Nephron (organoid): ENCODE measurements at regions not wholly inside any gene's neighbourhood (a gene's known extent, or its start where the extent isn't known, plus 50 kb on each side); places are given as distances from the start of the nearest gene placed in this dataset.

Source experiments
- H3K27ac Mint-ChIP-seq, 3 experiments: 2 replicates each; pipeline ENCODE4 v1.8.0; 2020; ENCODE audit warnings: mixed read lengths in 3 of 3, mild to moderate bottlenecking in 2 of 3, moderate library complexity in 1 of 3
- H3K27me3 Mint-ChIP-seq: 2 replicates; pipeline ENCODE4 v1.8.0; 2021; ENCODE audit warnings: low read depth, mild to moderate bottlenecking, moderate library complexity, mixed read lengths
- H3K36me3 Mint-ChIP-seq: 2 replicates; pipeline ENCODE4 v1.8.0; 2020; ENCODE audit warnings: low read depth, mixed read lengths
- H3K4me1 Mint-ChIP-seq: 2 replicates; pipeline ENCODE4 v1.8.0; 2020; ENCODE audit warnings: mixed read lengths
- H3K4me3 Mint-ChIP-seq, 3 experiments: 2 replicates each; pipeline ENCODE4 v1.8.0; 2020; ENCODE audit warnings: mild to moderate bottlenecking in 3 of 3, mixed read lengths in 3 of 3, moderate library complexity in 2 of 3
- H3K9me3 Mint-ChIP-seq: 2 replicates; pipeline ENCODE4 v1.8.0; 2020; ENCODE audit warnings: mixed read lengths
- TF ChIP-seq, protein P1 (sequence below), 3 experiments: fragments of 200-600 bp; sonication (generic); IDR thresholded peaks; one replicate each; pipeline ENCODE4 v1.5.0; 2021; ENCODE audit warnings: antibody characterized with exemption in 3 of 3; ENCODE audit not compliant: unreplicated experiment in 3 of 3

DNA sequence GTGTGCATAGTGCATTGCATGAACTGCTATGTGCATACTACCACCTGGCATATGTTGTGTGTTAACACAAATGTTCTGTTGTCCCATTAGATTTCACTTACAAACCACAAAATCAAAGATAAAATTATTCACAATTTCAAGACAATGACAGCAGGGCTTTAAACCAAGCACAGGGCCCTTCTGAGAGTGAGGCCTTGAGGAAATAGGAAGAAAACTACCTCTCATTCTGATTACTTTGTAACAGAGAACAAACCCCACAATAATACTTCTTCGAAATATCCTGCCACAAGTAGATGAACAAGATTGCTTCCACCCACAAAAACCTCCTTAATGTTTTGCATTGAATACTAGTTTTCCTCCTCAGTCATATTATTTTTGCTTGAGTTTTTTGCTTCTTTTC, 85.5 kb upstream of the SPANXB1 start:
- Mint-ChIP-seq H3K27me3 (no peaks in the 10 kb centered on the region), H3K4me3 (no peak overlapping the region), H3K36me3 (no peaks in the 10 kb centered on the region), H3K4me1 (no peaks in the 10 kb centered on the region), H3K27ac (no peak overlapping the region), H3K9me3 (peaks cover 3% of the 10 kb centered on the region)
- TF ChIP-seq, protein P1, sequence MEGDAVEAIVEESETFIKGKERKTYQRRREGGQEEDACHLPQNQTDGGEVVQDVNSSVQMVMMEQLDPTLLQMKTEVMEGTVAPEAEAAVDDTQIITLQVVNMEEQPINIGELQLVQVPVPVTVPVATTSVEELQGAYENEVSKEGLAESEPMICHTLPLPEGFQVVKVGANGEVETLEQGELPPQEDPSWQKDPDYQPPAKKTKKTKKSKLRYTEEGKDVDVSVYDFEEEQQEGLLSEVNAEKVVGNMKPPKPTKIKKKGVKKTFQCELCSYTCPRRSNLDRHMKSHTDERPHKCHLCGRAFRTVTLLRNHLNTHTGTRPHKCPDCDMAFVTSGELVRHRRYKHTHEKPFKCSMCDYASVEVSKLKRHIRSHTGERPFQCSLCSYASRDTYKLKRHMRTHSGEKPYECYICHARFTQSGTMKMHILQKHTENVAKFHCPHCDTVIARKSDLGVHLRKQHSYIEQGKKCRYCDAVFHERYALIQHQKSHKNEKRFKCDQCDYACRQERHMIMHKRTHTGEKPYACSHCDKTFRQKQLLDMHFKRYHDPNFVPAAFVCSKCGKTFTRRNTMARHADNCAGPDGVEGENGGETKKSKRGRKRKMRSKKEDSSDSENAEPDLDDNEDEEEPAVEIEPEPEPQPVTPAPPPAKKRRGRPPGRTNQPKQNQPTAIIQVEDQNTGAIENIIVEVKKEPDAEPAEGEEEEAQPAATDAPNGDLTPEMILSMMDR (IDR thresholded peaks at IDR 0.05; ENCODE audit: unreplicated experiment in 3 of 3): no peak

DNA sequence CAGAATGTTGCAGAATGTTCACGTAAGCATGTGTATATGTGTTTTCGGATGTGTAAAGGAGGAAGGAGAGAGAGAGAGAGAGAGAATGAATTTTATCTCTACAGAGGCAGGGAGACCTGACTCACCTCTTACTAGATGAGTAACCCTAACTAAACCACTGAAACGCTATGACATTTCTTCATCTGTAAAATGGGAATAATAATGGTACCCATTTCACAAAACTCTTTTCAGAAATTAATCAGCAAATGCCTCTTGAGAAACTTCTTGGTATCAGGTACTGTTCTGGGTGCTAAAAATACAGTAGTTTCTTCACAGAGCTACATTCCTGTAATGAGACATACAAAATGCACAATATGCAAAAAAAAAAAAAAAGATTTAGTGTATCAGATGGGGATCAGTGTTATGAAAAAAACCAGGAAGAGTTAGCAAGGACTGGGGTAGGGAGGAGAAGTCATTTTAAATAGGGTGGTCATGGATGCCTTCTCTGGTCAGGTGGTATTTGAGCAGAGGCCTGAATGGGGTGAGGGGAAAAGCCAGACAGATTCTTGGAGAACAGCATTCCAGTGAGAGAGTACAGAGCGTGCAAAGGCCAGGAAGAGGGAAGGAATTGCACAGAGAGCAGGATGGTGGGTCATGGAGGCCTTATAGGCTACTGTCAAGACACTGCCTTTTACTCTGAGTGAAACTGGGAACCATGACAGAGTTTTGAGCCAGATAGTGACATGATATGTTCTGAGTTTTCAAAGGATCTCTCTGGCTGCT, 84.9 kb upstream of the SPANXB1 start:
- Mint-ChIP-seq H3K27me3 (no peaks in the 10 kb centered on the region), H3K4me1 (no peaks in the 10 kb centered on the region), H3K9me3 (peaks cover 3% of the 10 kb centered on the region), H3K4me3 (no peak overlapping the region), H3K36me3 (no peaks in the 10 kb centered on the region), H3K27ac (peak overlapping the region in 1 of 3 experiments; percentile 5)
- TF ChIP-seq, protein P1 (IDR thresholded peaks at IDR 0.05; ENCODE audit: unreplicated experiment in 3 of 3): no peak

DNA sequence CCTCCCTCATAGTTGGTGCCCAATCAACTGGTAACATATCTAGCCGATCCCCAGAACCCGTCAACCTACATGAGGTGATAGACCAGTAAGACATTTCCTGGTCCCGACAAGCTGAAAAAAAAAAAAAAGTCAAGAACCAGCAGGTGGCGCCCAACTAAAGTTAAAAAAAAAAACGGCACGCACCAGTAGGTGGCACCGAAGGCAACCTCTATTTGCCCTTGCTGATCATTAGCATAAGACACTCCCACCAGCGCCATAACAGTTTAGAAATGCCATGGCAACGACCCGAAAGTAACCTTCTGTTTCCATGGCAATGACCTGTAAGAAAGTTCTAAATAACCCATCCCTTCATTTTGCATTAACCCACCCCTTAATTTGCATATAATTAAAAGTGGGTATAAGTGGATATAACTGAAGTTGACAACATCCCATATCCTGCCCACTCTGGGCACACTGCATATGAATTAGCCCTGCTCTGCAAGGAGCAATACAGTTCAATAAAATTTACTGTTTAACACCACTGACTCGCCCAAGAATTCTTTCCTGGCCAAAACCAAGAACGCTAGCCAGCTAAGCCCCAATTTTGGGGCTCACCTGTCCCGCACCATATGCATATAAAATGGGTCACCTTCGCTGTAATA, 83.9 kb upstream of the SPANXB1 start:
- Mint-ChIP-seq H3K27ac (no peak overlapping the region), H3K4me1 (no peaks in the 10 kb centered on the region), H3K9me3 (peaks cover 3% of the 10 kb centered on the region), H3K27me3 (no peaks in the 10 kb centered on the region), H3K4me3 (no peak overlapping the region), H3K36me3 (no peaks in the 10 kb centered on the region)
- TF ChIP-seq, protein P1 (IDR thresholded peaks at IDR 0.05; ENCODE audit: unreplicated experiment in 3 of 3): peak; percentile 41 to 61 (median 42)

DNA sequence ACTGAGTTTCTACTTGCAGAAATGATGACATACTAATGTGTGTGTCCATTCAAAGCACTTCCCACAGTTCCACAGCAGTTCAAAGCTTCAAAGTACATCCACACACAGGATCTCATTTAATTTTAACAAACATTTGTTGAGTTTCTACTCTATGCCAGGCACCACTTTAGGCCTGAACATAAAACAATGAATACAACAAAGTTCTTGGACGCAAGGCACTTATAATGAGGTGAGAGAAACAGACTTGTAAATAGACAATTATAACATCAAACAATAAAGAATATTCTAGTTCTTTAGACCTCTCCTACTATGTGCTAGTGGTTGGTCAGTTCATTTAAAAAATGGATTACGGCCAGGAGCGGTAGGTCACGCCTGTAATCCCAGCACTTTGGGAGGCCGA, 82.0 kb upstream of the SPANXB1 start:
- no peaks in the 10 kb centered on the region for H3K4me1 Mint-ChIP-seq
- H3K27ac Mint-ChIP-seq: no peak overlapping the region
- H3K4me3 Mint-ChIP-seq: no peak overlapping the region
- peaks cover 3% of the 10 kb centered on the region for H3K9me3 Mint-ChIP-seq
- H3K27me3 Mint-ChIP-seq: no peaks in the 10 kb centered on the region
- no peaks in the 10 kb centered on the region for H3K36me3 Mint-ChIP-seq
- TF ChIP-seq, protein P1 (IDR thresholded peaks at IDR 0.05; ENCODE audit: unreplicated experiment in 3 of 3): no peak

DNA sequence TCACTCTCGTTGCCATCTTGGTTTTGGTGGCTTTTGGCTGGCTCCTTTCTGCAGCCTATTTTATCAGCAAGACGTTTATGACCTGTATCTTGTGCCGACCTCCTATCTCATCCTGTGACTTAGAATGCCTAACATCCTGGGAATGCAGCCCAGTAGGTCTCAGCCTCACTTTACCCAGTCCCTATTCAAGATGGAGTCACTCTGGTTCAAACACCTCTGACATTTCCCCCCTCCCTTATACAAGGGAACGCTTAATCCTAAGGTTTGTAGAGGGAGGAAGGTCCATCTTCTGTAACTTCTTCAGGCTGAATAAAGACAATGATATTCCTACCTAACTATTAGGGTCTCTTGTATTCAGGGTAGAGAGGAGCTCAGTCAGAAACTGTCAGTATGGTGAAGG, 79.3 kb upstream of the SPANXB1 start:
- Mint-ChIP-seq H3K9me3 (no peaks in the 10 kb centered on the region), H3K36me3 (no peaks in the 10 kb centered on the region), H3K27ac (no peak overlapping the region), H3K4me3 (no peak overlapping the region), H3K27me3 (no peaks in the 10 kb centered on the region), H3K4me1 (no peaks in the 10 kb centered on the region)
- TF ChIP-seq, protein P1 (IDR thresholded peaks at IDR 0.05; ENCODE audit: unreplicated experiment in 3 of 3): no peak

DNA sequence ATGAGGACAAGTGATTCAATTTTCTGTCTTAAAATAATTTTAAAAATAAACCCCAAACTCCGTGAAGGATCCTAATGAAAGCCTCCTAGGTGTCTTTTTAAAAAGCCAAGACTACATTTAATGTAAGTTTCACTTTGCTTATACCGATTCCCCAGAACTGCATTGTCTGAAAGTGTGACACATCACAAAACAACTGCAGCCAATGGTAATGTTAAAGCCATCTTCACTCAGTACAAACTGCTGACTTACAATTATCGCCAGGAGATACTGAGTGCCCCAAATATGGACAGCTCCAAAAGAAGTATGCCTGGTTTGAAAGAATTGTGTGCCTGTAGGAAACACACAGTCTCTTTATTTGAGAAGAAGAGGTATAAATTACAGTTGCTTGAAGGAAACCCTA, 73.7 kb upstream of the SPANXB1 start:
- H3K27ac Mint-ChIP-seq: no peak overlapping the region
- H3K9me3 Mint-ChIP-seq: no peaks in the 10 kb centered on the region
- H3K27me3 Mint-ChIP-seq: no peaks in the 10 kb centered on the region
- H3K4me3 Mint-ChIP-seq: no peak overlapping the region
- TF ChIP-seq, protein P1 (IDR thresholded peaks at IDR 0.05; ENCODE audit: unreplicated experiment in 3 of 3): no peak
- H3K36me3 Mint-ChIP-seq: no peaks in the 10 kb centered on the region
- no peaks in the 10 kb centered on the region for H3K4me1 Mint-ChIP-seq
